B cell (primary cell): ENCODE measurements at regions not wholly inside any gene's neighbourhood (a gene's known extent, or its start where the extent isn't known, plus 50 kb on each side); places are given as distances from the start of the nearest gene placed in this dataset.

Experiments used
- ATAC-seq: fragments of 200-7000 bp; cut with Tn5 transposase; one replicate; pipeline ENCODE4 v1.10.0; 2021; ENCODE audit warnings: low read depth, mild to moderate bottlenecking, moderate number of reproducible peaks, moderate library complexity
- CTCF ChIA-PET: fragments of 350-600 bp; sonication (Branson Sonifier 250); formaldehyde crosslinking; loops from one replicate; lab custom pipeline; 2021; ENCODE audit warnings: antibody characterized with exemption, inconsistent platforms; lab: Charles Lee
- POLR2A ChIA-PET: fragments of 350-600 bp; sonication (Branson Sonifier 250); formaldehyde crosslinking; loops from one replicate; lab custom pipeline; 2021; ENCODE audit warnings: antibody characterized with exemption; lab: Charles Lee
- DNase-seq: peaks from one replicate; pipeline ENCODE4 v3.0.0; 2013
- H2AFZ ChIP-seq: 2 replicates; pipeline ENCODE4 v1.6.1; 2012; ENCODE audit warnings: mild to moderate bottlenecking, low read depth, low read length; ENCODE audit not compliant: insufficient read depth, poor library complexity, severe bottlenecking
- H3K27ac ChIP-seq, 2 donors: 1 replicate in 1 of 2; 2 replicates in 1 of 2; pipeline ENCODE4 v1.5.1; 2012 to 2013; ENCODE audit warnings: low read length in 2 of 2, mild to moderate bottlenecking in 2 of 2, moderate library complexity in 1 of 2
- H3K27me3 ChIP-seq, 4 experiments: fragments of 200-600 bp in 1 of 4; sonication (generic) in 1 of 4; replicated peaks in 1 of 4; 1 replicate in 2 of 4; 2 replicates in 2 of 4; pipeline versions ENCODE4 v1.6.1 to v1.7.0; 2013 to 2016; ENCODE audit warnings: low read length in 3 of 4, mild to moderate bottlenecking in 2 of 4, mixed read lengths in 1 of 4, moderate library complexity in 1 of 4; ENCODE audit not compliant: insufficient read depth in 4 of 4, control insufficient read depth in 3 of 4; ENCODE audit errors: control extremely low read depth in 1 of 4
- H3K36me3 ChIP-seq, 2 experiments: replicated peaks in 1 of 2; 1 replicate in 1 of 2; 2 replicates in 1 of 2; pipeline versions ENCODE4 v1.6.1 to v1.7.1; 2013; ENCODE audit warnings: low read length in 1 of 2; ENCODE audit not compliant: insufficient read depth in 2 of 2, control insufficient read depth in 1 of 2; ENCODE audit errors: control extremely low read depth in 1 of 2, extremely low read depth in 1 of 2
- H3K4me1 ChIP-seq, 2 donors: fragments of 200-600 bp in 1 of 2; sonication (generic) in 1 of 2; 1 replicate in 1 of 2; 2 replicates in 1 of 2; pipeline versions ENCODE4 v1.5.1 to v1.6.1; 2013 to 2017; ENCODE audit warnings: low read length in 2 of 2; ENCODE audit not compliant: control insufficient read depth in 2 of 2, insufficient read depth in 2 of 2
- H3K4me2 ChIP-seq: replicated peaks from 2 replicates; pipeline ENCODE3; 2012; ENCODE audit warnings: mild to moderate bottlenecking, low read depth, low read length; ENCODE audit not compliant: poor library complexity, severe bottlenecking
- H3K4me3 ChIP-seq, 5 experiments: fragments of 200-600 bp in 1 of 5; sonication (generic) in 1 of 5; 1 replicate in 3 of 5; 2 replicates in 2 of 5; pipeline versions ENCODE4 v1.5.1 to v1.7.0; 2011 to 2016; ENCODE audit warnings: low read length in 4 of 5, mild to moderate bottlenecking in 4 of 5, low read depth in 2 of 5, control low read depth in 1 of 5, moderate library complexity in 1 of 5; ENCODE audit not compliant: insufficient read depth in 1 of 5; ENCODE audit errors: control extremely low read depth in 1 of 5, extremely low read depth in 1 of 5
- H3K79me2 ChIP-seq: fragments of 200-600 bp; sonication (generic); one replicate; pipeline ENCODE4 v1.6.0; 2016; ENCODE audit warnings: low read length; ENCODE audit not compliant: control insufficient read depth, insufficient read depth
- H3K9ac ChIP-seq: fragments of 200-600 bp; sonication (generic); 2 replicates; pipeline ENCODE4 v1.6.1; 2017; ENCODE audit warnings: mild to moderate bottlenecking, low read length, moderate library complexity
- H3K9me3 ChIP-seq, 3 donors: one replicate each; pipeline versions ENCODE4 v1.6.1 to v1.7.1; 2013; ENCODE audit warnings: low read length in 2 of 3; ENCODE audit not compliant: control insufficient read depth in 2 of 3, insufficient read depth in 1 of 3; ENCODE audit errors: control extremely low read depth in 1 of 3
- H4K20me1 ChIP-seq: 2 replicates; pipeline ENCODE4 v1.6.0; 2012; ENCODE audit warnings: mild to moderate bottlenecking, low read length; ENCODE audit not compliant: insufficient read depth, control insufficient read depth, poor library complexity, severe bottlenecking
- H3K27ac Mint-ChIP-seq: one replicate; pipeline ENCODE4 v1.8.0; 2021; ENCODE audit warnings: mixed read lengths
- H3K27me3 Mint-ChIP-seq: one replicate; pipeline ENCODE4 v1.8.0; 2021; ENCODE audit warnings: mixed read lengths
- H3K4me1 Mint-ChIP-seq: one replicate; pipeline ENCODE4 v1.8.0; 2021; ENCODE audit warnings: mixed read lengths
- H3K4me3 Mint-ChIP-seq: one replicate; pipeline ENCODE4 v1.8.0; 2021; ENCODE audit warnings: mixed read lengths
- H3K9me3 Mint-ChIP-seq: one replicate; pipeline ENCODE4 v1.8.0; 2022; ENCODE audit warnings: mixed read lengths; ENCODE audit not compliant: insufficient read depth
- EZH2 ChIP-seq: IDR thresholded peaks from 2 replicates; pipeline ENCODE4 v1.6.1; 2012; ENCODE audit warnings: borderline replicate concordance, low read depth, mild to moderate bottlenecking, moderate library complexity, low read length; ENCODE audit not compliant: insufficient read depth, poor library complexity, severe bottlenecking
- WGBS: methylation state at CpG from one replicate; pipeline ENCODE4 v1.1.5; 2013; ENCODE audit warnings: missing lambda C conversion rate; ENCODE audit not compliant: insufficient coverage; 5-methylcytosine and 5-hydroxymethylcytosine counted together
- intact Hi-C: fragments of 100-400 bp; cut with micrococcal nuclease; formaldehyde crosslinking; loops from one replicate; pipeline ENCODE4 v1.10.0; 2022
- TF ChIP-seq, protein P1 (sequence below): fragments of 200-600 bp; IDR thresholded peaks from one replicate; pipeline ENCODE4 v1.8.0; 2022; ENCODE audit warnings: antibody characterized with exemption, mild to moderate bottlenecking

DNA sequence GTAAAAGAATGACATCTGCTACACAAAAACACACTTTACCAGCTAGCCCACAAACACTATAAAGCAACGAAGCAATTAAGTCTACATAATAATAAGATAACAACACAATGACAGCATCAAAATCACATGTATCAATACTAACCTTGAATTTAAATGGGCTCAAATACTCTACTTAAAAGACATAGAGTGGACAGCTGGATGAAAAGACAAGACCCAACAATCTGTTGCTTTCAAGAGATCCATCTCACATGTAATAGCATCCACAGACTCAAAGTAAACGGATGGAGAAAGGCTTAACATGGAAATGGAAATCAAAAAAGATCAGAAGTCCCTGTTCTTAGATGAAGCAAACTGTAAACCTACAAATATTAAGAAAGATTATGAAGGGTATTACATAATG is 2175.9 kb downstream of the PCDH9 start:
- H3K27me3 Mint-ChIP-seq, result no peaks in the 10 kb centered on the region
- H4K20me1 ChIP-seq, result no peaks in the 10 kb centered on the region
- no peak overlapping the region for H2AFZ ChIP-seq
- TF ChIP-seq EZH2, result no peak
- TF ChIP-seq, protein P1, sequence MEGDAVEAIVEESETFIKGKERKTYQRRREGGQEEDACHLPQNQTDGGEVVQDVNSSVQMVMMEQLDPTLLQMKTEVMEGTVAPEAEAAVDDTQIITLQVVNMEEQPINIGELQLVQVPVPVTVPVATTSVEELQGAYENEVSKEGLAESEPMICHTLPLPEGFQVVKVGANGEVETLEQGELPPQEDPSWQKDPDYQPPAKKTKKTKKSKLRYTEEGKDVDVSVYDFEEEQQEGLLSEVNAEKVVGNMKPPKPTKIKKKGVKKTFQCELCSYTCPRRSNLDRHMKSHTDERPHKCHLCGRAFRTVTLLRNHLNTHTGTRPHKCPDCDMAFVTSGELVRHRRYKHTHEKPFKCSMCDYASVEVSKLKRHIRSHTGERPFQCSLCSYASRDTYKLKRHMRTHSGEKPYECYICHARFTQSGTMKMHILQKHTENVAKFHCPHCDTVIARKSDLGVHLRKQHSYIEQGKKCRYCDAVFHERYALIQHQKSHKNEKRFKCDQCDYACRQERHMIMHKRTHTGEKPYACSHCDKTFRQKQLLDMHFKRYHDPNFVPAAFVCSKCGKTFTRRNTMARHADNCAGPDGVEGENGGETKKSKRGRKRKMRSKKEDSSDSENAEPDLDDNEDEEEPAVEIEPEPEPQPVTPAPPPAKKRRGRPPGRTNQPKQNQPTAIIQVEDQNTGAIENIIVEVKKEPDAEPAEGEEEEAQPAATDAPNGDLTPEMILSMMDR, result no peak
- no peaks in the 10 kb centered on the region for H3K4me1 ChIP-seq
- no peaks in the 10 kb centered on the region for H3K9me3 ChIP-seq
- H3K9me3 Mint-ChIP-seq, result no peaks in the 10 kb centered on the region
- no peak overlapping the region for H3K4me2 ChIP-seq
- H3K27ac Mint-ChIP-seq, result no peak overlapping the region
- intact Hi-C loops, result no loop called here
- H3K79me2 ChIP-seq, result no peaks in the 10 kb centered on the region
- no peaks in the 10 kb centered on the region for H3K27me3 ChIP-seq
- DNase-seq, result no peak
- no peak overlapping the region for H3K27ac ChIP-seq
- H3K4me3 ChIP-seq, result no peak overlapping the region
- H3K36me3 ChIP-seq, result no peaks in the 10 kb centered on the region
- H3K4me1 Mint-ChIP-seq, result no peaks in the 10 kb centered on the region
- 100% methylated on average over 1 of the region's 2 CpGs for WGBS
- H3K9ac ChIP-seq, result no peak overlapping the region
- POLR2A ChIA-PET, result no interaction called here
- H3K4me3 Mint-ChIP-seq, result no peak overlapping the region
- no peak for ATAC-seq
- CTCF ChIA-PET, result no interaction called here

DNA sequence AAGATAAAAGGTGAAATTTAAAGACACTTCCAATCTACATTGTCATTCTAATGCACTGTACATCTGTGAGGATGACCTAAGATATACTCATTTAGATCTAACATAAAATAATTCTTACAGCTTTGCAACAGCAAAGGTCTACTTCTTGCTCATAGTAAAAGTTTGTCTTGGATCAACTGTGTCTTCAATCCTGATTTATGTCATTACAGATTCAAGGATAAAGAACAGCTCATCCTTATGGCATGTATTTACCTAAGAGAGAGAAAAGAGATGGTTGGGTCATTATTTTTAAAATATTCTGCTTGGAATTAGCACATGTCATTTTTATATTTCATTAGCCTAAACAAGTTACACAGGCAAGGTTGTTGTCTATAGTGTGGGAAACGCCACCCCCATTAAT is 2193.1 kb downstream of the PCDH9 start:
- no peaks in the 10 kb centered on the region for H3K27me3 ChIP-seq
- DNase-seq (no peak), ATAC-seq (no peak)
- no peak overlapping the region for H3K9ac ChIP-seq
- peaks cover 0 to 6% (median 0%) of the 10 kb centered on the region in 3 donors for H3K9me3 ChIP-seq
- no peaks in the 10 kb centered on the region for H4K20me1 ChIP-seq
- Mint-ChIP-seq H3K27me3 (no peaks in the 10 kb centered on the region), H3K27ac (no peak overlapping the region), H3K4me3 (no peak overlapping the region), H3K4me1 (no peaks in the 10 kb centered on the region), H3K9me3 (peaks cover 2% of the 10 kb centered on the region)
- H3K79me2 ChIP-seq, result no peaks in the 10 kb centered on the region
- POLR2A ChIA-PET, result no interaction called here
- WGBS, result no CpG with 5 or more reads among the region's 1 CpG
- TF ChIP-seq EZH2, result no peak
- TF ChIP-seq, protein P1, result no peak
- H3K27ac ChIP-seq, result no peak overlapping the region
- CTCF ChIA-PET, result no interaction called here
- no peak overlapping the region for H3K4me3 ChIP-seq
- intact Hi-C loops, result no loop called here
- H3K4me1 ChIP-seq, result no peaks in the 10 kb centered on the region
- H3K4me2 ChIP-seq, result no peak overlapping the region
- H2AFZ ChIP-seq, result no peak overlapping the region
- H3K36me3 ChIP-seq, result no peaks in the 10 kb centered on the region
